ENCODE measurements at regions not wholly inside any gene's neighbourhood (a gene's known extent, or its start where the extent isn't known, plus 50 kb on each side); places are given as distances from the start of the nearest gene placed in this dataset.
"Not testable (repeated sequence)": the region's sequence is repeated elsewhere in the genome, so short reads cannot be mapped to it uniquely, and the experiment has no call there.

DNA sequence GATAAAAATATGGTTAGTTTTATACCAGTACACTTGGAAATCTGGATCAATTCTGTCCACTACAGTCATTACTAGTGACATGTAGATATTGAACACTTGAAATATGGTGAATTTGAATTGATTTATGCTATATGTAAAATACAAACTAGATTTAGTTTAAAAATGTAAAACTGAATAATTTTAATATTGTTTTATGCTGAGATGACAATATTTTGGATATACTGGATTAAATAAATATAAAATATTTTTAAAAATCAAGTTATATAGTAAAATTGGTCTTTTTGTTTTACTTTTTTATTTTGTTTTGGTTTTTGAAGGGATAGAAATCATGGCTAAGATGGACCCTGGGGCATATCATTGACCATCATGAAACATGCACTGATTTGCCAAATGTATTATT, 1372.8 kb upstream of the CDH18 start:
- not testable (repeated sequence) for TF ChIP-seq POLR2A, POLR2AphosphoS5, TAF1 (IDR thresholded peaks at IDR 0.05; ENCODE audit: low read depth, low read length)

Data from GM12891 (cell line).